ENCODE measurements at regions not wholly inside any gene's neighbourhood (a gene's known extent, or its start where the extent isn't known, plus 50 kb on each side); places are given as distances from the start of the nearest gene placed in this dataset.

DNA sequence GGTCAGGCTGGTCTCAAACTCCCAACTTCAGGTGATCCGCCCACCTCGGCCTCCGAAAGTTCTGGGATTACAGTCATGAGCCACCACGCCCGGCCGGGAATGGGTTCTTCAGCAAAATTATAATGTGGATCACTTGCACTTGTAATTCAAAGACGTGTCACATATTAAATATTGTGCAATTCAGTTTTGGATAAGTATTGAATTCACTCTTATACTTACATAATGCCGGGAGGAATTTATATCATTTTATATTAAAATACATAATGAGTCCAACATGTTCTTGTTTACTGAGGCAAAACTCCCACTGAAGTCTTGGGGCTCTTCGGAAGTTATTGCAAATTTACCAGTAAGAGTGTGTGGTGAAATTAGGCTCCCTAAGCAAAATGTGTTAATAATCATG, 635.2 kb upstream of the LUZP2 start:
- Histone ChIP-seq H3K36me3 (no peaks in the 10 kb centered on the region), H3K27ac (replicated peaks) (no peak overlapping the region), H3K9me3 (replicated peaks) (peaks cover 10% of the 10 kb centered on the region), H3K27me3 (ENCODE audit: low read depth) (no peaks in the 10 kb centered on the region), H3K4me1 (no peaks in the 10 kb centered on the region), H3K4me3 (no peak overlapping the region)
- TF ChIP-seq, protein P1, sequence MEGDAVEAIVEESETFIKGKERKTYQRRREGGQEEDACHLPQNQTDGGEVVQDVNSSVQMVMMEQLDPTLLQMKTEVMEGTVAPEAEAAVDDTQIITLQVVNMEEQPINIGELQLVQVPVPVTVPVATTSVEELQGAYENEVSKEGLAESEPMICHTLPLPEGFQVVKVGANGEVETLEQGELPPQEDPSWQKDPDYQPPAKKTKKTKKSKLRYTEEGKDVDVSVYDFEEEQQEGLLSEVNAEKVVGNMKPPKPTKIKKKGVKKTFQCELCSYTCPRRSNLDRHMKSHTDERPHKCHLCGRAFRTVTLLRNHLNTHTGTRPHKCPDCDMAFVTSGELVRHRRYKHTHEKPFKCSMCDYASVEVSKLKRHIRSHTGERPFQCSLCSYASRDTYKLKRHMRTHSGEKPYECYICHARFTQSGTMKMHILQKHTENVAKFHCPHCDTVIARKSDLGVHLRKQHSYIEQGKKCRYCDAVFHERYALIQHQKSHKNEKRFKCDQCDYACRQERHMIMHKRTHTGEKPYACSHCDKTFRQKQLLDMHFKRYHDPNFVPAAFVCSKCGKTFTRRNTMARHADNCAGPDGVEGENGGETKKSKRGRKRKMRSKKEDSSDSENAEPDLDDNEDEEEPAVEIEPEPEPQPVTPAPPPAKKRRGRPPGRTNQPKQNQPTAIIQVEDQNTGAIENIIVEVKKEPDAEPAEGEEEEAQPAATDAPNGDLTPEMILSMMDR (IDR thresholded peaks at IDR 0.05; ENCODE audit: borderline replicate concordance), result no peak
- intact Hi-C loops (cut with micrococcal nuclease), result no loop called here
- no peak for DNase-seq

DNA sequence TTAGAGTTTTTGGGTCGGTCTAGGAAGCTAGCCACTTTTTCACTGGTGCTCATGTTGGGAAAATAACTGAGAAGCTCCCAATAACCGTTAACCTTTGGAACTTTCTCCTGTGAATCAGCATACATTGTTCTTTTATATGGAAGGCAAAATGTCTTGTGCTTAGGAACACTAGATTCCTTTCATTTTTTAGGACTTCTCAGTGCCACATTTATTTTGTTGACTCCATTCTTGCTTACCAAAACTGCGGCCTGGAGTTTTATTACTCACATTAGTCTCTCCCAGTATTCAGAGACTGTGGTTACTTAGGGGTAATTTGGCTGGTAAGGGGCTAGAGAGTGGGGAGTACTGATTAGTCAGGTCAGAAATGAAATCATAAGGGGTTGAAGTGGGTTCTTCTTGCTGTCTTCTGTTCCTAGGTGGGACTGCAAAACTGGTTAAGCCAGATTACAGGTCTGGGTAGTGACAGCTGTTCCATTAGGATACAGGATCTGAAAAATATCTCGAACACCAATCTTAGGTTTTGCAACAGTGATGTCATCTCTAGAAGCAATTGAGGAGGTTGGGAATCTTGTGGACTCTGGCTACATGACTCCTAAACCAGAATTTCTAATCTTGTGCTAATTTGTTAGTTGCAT, 631.4 kb upstream of the LUZP2 start:
- H3K27me3 ChIP-seq (ENCODE audit: low read depth), result no peaks in the 10 kb centered on the region
- H3K9me3 ChIP-seq (replicated peaks), result peaks cover 9% of the 10 kb centered on the region
- H3K27ac ChIP-seq (replicated peaks), result no peak overlapping the region
- no peaks in the 10 kb centered on the region for H3K4me1 ChIP-seq
- no peak for DNase-seq
- intact Hi-C loops (cut with micrococcal nuclease), result no loop called here
- TF ChIP-seq, protein P1 (IDR thresholded peaks at IDR 0.05; ENCODE audit: borderline replicate concordance), result no peak
- no peak overlapping the region for H3K4me3 ChIP-seq
- H3K36me3 ChIP-seq, result no peaks in the 10 kb centered on the region

GRCh38 chr11:23866641-23867040, 630.2 kb upstream of the LUZP2 start:
- no peak overlapping the region for H3K27ac ChIP-seq (replicated peaks)
- intact Hi-C loops (cut with micrococcal nuclease), result no loop called here
- TF ChIP-seq, protein P1 (IDR thresholded peaks at IDR 0.05; ENCODE audit: borderline replicate concordance), result no peak
- no peak for DNase-seq
- no peaks in the 10 kb centered on the region for H3K27me3 ChIP-seq (ENCODE audit: low read depth)
- peaks cover 9% of the 10 kb centered on the region for H3K9me3 ChIP-seq (replicated peaks)
- H3K36me3 ChIP-seq, result no peaks in the 10 kb centered on the region
- H3K4me3 ChIP-seq, result no peak overlapping the region
- no peaks in the 10 kb centered on the region for H3K4me1 ChIP-seq

DNA sequence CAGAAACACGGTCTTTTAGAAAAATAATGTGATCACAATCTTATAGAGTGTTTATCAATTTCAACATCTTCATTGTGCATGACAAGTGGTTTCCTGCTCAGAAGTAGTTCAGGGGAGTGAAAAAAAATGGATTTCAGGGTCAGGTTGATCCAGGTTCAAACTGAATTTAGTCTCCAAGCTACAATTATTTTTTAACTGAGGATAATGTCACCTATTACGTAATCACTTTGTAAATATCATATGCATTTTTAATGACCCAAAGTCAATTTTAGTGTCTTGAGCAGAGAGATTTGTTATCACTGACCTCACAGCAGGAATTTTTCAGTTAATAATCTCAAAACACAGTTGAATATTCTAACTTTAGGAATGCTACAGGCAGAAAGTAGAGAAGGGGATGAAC, 627.2 kb upstream of the LUZP2 start:
- intact Hi-C loops (cut with micrococcal nuclease), result no loop called here
- TF ChIP-seq, protein P1 (IDR thresholded peaks at IDR 0.05; ENCODE audit: borderline replicate concordance), result no peak
- H3K9me3 ChIP-seq (replicated peaks), result peaks cover 9% of the 10 kb centered on the region
- H3K27ac ChIP-seq (replicated peaks), result no peak overlapping the region
- H3K27me3 ChIP-seq (ENCODE audit: low read depth), result no peaks in the 10 kb centered on the region
- DNase-seq, result no peak
- no peak overlapping the region for H3K4me3 ChIP-seq
- no peaks in the 10 kb centered on the region for H3K4me1 ChIP-seq
- no peaks in the 10 kb centered on the region for H3K36me3 ChIP-seq

DNA sequence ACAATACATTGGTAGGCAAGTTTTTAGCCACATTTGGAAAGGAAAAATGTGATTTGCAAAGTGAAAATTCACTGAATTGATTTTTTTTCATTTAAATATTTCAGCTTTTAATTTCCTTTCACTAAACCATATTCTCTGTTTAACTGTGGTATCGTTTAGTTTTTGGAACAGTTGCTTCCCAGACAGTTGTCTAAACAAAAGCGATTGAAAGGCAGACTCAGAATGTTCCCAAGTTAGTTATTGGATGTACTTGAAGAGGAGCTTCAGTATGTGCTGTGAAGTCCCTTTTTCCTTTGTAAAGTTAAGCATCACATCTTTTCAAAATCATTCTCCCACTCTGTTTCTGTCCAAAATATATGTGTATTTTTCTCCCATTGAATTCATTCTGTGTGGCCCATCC, 623.4 kb upstream of the LUZP2 start:
- no peak overlapping the region for H3K4me3 ChIP-seq
- DNase-seq, result no peak
- no peaks in the 10 kb centered on the region for H3K4me1 ChIP-seq
- H3K36me3 ChIP-seq, result no peaks in the 10 kb centered on the region
- peaks cover 26% of the 10 kb centered on the region for H3K9me3 ChIP-seq (replicated peaks)
- H3K27ac ChIP-seq (replicated peaks), result no peak overlapping the region
- intact Hi-C loops (cut with micrococcal nuclease), result no loop called here
- TF ChIP-seq, protein P1 (IDR thresholded peaks at IDR 0.05; ENCODE audit: borderline replicate concordance), result no peak
- H3K27me3 ChIP-seq (ENCODE audit: low read depth), result no peaks in the 10 kb centered on the region
